OCI-M1 (cell line): ENCODE measurements at regions not wholly inside any gene's neighbourhood (a gene's known extent, or its start where the extent isn't known, plus 50 kb on each side); places are given as distances from the start of the nearest gene placed in this dataset.

ENCODE experiments used
- DNase-seq: peaks from one replicate; lab custom pipeline; 2025; lab: John Stamatoyannopoulos, UW

DNA sequence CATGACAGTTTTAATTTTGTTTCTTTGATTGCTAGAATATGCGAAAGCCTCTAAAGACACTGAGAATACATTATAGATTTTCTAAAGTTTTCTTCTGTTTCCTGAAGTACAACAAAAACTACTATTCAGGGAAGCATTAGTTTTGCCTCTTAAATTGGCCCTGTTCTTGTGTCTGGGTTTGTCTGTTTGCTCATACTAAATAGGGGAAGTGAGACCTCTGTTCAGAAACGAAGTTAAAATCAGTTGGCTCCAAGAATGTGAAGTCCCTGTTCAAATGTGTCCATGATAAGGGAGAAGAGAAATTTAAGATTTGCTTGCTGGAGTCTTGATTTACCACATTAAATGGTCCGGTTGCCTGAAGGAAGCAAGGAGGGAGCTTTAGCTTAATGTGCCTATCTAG, 327.3 kb upstream of the GBE1 start:
- DNase-seq, result peak; percentile 27

DNA sequence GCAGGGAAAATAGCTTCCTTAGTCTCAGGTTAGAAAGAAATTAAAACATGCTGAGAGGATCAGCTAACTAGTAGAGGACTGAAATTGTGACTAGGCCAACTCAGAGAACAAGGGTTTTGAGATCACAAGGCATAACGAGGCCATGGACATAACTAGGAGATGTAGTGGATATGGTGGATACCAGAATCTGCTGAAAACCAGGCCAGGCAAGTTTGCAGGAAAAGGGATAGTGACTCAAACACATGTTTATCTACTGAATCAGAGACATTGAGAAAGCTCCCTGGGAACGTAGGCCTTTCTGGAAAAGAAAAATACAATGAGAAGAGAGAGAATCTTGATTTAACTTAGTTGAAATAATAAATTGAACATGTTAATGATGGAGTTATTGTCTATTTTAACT, 326.5 kb upstream of the GBE1 start:
- DNase-seq, result no peak

DNA sequence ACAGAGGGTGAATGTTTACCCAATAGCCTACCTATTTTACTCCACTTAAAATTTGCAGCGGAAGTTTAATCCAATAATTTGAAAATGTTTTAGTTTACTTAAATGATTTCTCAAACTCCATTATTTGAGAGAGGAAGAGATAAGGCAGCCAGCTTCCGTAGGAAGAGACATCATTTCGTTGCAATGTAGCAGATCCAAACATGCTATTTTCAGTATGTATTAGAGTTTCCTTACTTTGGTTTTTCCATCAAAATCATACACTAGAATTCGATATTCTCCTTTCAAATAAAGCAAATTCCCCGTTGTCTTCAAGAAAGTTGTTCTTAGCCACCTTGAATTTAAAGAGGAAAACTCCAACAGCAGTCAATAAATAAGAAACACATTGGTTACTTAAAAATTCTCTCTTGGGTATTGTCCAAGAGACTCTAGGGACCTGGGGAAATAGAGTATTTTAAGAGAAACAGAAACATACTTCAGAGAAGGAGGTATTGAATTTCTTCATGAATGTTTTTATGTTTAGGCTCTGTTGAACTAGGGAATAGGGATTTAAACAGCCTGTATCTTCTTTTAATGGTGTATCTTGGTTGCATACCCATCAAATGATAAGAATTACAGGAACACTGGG, 324.5 kb upstream of the GBE1 start:
- DNase-seq, result no peak

GRCh38 chr3:82085356-82085755, 323.9 kb upstream of the GBE1 start:
- DNase-seq, result no peak

GRCh38 chr3:82084824-82085223, 323.4 kb upstream of the GBE1 start:
- no peak for DNase-seq

- DNase-seq, result no peak
These were observed 321.4 kb upstream of the GBE1 start for GRCh38 chr3:82082796-82083195.

DNA sequence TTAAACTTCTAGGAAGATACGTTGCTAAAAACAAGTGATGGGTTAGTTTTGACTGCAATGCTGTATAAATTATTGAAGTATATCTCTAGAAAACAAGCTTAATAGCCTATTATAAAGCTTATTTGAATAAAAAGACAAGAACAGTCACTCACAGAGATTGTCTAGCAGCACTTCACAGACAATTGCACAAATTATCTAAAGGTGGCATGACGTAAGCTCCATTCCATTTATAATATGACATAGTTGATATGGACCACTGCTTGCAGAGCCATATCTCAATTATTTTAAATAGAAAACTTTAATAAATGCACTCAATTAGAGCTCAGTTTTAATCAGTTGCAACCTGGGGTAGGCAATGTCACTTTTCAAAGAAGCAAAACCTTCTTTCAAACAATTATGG, 319.9 kb upstream of the GBE1 start:
- DNase-seq, result no peak

- no peak for DNase-seq
These were observed 319.3 kb upstream of the GBE1 start for GRCh38 chr3:82080792-82081191.

DNA sequence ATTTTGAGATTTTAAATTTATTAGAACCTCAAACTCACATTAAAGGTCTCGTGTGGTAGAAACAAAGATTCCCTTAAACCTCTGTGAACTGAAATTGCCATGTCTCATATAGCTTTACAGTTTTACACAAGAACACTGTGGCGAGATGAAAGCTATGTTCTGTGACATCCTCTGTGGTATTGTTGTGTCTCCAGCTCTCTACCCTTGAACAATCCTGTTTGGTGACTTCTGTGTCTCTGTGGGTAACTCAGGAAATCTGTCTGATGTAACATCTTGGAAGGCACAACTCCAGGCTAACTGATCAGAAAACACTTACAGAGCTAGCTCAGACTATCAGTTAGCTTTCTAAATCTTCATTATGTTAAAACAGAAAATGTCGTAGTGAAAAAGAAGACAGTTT, 318.8 kb upstream of the GBE1 start:
- peak; percentile 2 for DNase-seq

GRCh38 chr3:82079335-82079890, 318.0 kb upstream of the GBE1 start:
- DNase-seq, result no peak

GRCh38 chr3:82078246-82078645, 316.8 kb upstream of the GBE1 start:
- no peak for DNase-seq

- DNase-seq, result no peak
These were observed 306.0 kb upstream of the GBE1 start for GRCh38 chr3:82067420-82067819.

DNA sequence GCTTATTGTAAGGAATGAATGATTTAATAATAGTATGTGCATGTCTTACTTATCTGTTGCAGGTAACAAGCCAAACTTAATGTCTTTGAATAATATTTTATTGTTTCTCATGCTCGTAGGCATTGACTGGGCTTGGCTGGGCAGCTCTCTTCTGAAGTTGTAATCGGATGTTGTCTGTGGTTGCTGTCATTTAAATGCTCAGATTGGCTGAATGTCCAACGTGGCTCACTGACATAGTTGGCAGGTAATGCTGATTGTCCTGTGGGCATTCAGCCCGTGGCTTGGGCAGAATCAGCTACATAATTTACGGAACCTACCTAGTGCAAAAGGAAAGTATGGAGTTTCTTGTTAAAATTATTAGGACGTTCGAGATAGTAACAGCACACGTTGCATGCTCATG, 297.4 kb upstream of the GBE1 start:
- no peak for DNase-seq

DNA sequence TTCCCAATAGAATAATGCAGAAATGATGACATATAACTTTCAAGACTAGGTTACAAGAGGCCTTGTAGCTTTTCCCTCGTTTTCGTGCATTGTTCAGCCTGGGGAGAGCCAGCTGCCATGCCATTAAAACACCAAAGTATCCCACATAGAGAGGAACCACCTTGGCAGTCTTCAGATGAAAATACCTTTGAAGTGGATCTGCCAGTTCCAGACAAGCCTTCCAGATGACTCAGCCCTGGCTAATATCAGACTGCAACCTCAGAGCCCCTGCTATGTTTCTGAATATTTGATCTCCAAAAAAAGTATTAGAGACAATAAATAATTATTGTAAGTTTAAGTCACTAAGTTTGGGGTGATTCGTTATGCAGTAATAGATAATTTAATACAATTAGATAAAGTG, 294.3 kb upstream of the GBE1 start:
- no peak for DNase-seq

DNA sequence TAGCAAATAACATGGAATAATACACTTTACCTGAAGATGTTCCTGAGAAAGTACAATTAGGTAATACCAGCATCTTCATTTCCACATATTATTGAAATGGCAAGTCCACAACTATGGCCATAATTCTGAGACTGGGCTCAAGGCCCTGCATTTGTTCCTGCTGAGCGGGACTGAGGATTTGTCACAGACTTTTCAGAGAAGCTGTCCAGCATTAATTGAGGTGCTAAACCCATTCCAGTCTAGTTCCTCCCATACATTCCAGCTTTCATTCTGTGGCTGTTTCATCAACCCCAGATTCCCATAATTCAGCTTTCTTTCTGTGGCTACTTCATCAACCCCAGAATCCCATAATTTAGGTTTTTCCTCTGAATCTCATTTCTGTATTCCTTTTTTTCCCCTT, 293.4 kb upstream of the GBE1 start:
- DNase-seq, result no peak

DNA sequence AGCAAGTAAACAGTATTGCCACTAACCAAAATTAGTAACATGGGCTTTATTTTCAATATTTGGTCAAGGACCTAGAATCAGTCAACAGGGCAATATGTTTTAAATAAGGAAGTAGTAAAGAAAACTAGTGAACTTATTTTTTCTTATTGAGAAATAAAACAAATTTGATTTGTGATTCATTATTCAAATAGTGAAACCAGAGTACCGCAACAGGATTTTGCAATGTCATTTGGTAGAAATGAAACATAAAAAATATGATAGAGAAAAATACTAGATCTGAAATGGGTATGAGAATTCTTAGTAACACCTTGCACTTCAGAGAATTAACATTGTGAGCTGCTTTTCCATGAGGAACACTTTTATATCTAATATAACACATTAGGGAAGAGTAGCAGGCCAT, 291.8 kb upstream of the GBE1 start:
- no peak for DNase-seq

DNA sequence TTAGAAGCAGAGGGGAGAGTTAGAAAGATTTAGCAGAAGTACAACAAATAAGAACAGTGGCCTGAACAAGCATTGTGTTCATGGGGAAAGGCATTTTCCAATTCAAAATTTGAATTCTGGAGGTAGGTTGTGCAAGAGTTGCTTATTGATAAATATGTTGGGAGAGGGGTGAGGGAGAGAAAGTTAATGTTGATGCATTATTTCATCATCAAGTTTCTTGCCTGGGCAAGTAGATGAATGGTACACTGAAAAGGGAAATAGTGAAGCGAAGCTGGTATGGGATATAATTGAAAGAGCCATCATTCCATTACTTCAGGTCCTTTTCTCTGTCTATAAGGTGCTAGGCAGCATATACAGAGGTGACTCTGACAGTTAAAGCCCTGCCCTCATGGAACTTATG, 288.9 kb upstream of the GBE1 start:
- DNase-seq, result no peak

DNA sequence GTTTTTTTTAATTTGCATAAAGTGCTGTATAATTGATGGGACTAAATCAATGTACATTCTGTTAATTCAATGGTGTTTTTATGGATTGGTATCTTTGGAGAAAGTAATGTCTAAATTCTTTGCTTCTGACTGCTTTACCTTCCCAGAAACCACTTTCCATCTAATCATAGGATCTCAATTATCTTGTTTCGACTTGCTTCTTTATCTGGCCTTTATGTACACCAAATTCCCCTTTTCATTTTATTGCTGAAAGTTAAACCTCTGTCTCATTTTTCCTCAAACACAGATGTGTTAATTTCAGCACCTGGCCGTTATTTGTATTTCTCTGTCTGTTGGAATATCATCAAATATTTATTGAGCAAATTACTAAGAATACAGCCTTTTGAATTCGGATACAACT, 287.3 kb upstream of the GBE1 start:
- no peak for DNase-seq

DNA sequence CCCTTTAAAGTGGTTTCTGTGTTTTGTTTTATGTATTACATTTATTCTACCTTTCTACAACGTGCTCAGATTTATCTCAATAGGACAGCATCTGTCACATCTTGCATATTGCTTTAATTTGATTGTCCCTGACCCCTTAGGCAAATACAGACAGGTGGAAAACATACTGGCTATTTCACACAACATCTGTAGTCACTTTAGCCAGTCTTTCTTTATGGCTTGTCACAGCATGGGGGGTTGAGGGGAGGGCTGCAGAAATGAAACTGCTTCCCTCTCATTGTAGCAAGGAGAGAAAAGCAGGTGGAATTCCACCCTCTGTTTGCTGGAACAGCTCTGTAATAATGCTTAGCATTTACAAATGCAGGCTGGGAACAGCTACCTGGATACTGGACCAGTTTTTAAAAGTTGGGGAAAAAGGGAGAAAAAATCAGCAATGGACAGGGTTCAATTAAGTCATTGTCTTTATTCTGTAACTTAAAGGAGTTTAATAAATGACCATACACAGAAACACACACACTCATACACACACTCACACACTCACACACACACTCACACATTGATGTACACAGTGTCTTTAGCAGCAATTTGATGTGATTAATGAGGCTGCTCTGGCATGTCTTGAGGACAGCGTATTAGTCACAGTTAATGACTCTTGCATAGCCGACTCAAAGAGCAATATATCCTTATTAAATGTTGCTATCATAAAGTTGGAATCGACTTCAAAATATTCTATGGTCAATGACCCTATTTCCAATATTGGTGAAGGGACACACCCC, 283.7 kb upstream of the GBE1 start:
- DNase-seq, result no peak

DNA sequence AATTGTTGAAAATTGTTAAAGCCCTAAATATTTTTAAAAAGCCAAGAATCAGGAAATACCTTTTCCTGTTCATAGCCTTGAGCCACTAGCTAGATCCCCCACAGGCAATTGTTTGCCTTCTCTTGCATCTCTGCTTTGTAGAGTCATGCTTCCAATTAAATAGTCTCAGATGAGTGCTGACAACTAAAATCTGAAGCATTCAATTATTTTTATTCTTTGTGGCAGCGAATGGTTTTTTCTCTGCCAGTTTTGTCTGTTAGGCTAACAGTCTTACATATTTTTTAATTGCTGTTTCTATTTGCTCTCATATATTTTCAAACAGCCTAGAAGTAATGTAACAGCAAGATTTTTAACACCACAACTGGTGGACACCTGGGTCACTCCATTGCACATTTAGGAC, 277.1 kb upstream of the GBE1 start:
- DNase-seq, result no peak

GRCh38 chr3:82033186-82033585, 271.7 kb upstream of the GBE1 start:
- no peak for DNase-seq

GRCh38 chr3:82031596-82031995, 270.2 kb upstream of the GBE1 start:
- no peak for DNase-seq

- no peak for DNase-seq
These were observed 269.5 kb upstream of the GBE1 start for GRCh38 chr3:82030916-82031315.

DNA sequence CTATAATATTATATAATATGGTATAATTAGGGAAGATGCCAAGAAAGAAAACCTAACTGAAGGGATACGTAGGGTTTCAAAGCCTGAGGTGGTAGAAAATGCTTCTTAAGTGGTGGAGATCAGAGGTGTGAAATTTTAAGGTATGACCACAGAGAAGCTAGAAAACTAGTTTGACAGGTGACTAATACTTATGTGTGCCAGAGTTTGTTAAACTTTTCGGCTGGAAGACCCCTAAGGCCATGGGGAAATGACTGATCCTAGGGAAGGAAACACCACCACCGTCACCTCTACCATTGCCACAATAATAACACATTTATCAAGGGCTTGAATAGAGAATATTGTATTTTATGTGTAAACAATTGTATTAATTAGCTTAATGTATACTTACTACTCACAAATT, 261.4 kb upstream of the GBE1 start:
- no peak for DNase-seq
